OCI-LY1 (cell line): ENCODE measurements at regions not wholly inside any gene's neighbourhood (a gene's known extent, or its start where the extent isn't known, plus 50 kb on each side); places are given as distances from the start of the nearest gene placed in this dataset.

Experiments used
- EZH2 ChIP-seq: fragments of 200-600 bp; sonication (generic), shearing (Covaris generic); IDR thresholded peaks from 2 replicates; pipeline ENCODE4 v1.8.0; 2017; ENCODE audit warnings: borderline replicate concordance, mixed run types, mild to moderate bottlenecking, antibody characterized with exemption, low read length, moderate library complexity, mixed read lengths
- TF ChIP-seq, protein P1 (sequence below): fragments of 200-600 bp; sonication (generic), shearing (Covaris generic); IDR thresholded peaks from 2 replicates; pipeline ENCODE4 v1.5.1; 2017; ENCODE audit warnings: mild to moderate bottlenecking, antibody characterized with exemption, low read length, moderate library complexity, mixed read lengths

DNA sequence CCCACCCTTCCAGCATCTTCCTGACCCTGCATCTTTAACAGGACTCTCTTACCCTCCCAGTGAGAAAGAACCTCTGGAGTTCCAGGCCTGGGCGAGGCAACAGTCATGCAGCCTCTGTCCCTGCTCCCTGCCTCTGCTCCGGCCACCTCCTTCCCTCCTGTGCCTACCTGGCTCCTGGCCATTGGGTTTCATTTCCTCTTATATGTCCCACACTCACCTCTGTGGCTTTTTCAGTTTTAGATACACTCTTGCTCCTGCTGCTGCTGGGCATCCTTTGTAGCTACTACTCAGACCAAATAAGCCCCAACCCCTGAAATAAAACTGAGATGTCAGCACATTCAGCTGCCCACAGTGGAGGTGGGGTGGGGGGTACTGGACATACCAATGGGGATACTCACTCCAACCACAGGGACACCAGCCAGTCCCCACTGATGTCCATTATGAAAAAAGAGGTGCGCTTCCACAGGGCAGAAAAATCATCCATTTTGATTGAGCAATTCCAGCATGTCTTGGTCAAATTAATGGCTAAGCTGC, 99.1 kb upstream of the NRXN3 start:
- TF ChIP-seq, protein P1, sequence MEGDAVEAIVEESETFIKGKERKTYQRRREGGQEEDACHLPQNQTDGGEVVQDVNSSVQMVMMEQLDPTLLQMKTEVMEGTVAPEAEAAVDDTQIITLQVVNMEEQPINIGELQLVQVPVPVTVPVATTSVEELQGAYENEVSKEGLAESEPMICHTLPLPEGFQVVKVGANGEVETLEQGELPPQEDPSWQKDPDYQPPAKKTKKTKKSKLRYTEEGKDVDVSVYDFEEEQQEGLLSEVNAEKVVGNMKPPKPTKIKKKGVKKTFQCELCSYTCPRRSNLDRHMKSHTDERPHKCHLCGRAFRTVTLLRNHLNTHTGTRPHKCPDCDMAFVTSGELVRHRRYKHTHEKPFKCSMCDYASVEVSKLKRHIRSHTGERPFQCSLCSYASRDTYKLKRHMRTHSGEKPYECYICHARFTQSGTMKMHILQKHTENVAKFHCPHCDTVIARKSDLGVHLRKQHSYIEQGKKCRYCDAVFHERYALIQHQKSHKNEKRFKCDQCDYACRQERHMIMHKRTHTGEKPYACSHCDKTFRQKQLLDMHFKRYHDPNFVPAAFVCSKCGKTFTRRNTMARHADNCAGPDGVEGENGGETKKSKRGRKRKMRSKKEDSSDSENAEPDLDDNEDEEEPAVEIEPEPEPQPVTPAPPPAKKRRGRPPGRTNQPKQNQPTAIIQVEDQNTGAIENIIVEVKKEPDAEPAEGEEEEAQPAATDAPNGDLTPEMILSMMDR, result no peak
- no peak for TF ChIP-seq EZH2
